PFSK-1 (cell line): ENCODE measurements at regions not wholly inside any gene's neighbourhood (a gene's known extent, or its start where the extent isn't known, plus 50 kb on each side); places are given as distances from the start of the nearest gene placed in this dataset.

Experiments used
- POLR2AphosphoS5 ChIP-seq: IDR thresholded peaks from 2 replicates; pipeline ENCODE4 v1.6.1; 2012; ENCODE audit warnings: low read depth, mild to moderate bottlenecking, control low read depth, low read length, moderate library complexity
- SIN3A ChIP-seq: IDR thresholded peaks from 2 replicates; pipeline ENCODE4 v1.6.1; 2012; ENCODE audit warnings: mild to moderate bottlenecking, low read length, moderate library complexity, borderline replicate concordance; ENCODE audit not compliant: insufficient read depth

DNA sequence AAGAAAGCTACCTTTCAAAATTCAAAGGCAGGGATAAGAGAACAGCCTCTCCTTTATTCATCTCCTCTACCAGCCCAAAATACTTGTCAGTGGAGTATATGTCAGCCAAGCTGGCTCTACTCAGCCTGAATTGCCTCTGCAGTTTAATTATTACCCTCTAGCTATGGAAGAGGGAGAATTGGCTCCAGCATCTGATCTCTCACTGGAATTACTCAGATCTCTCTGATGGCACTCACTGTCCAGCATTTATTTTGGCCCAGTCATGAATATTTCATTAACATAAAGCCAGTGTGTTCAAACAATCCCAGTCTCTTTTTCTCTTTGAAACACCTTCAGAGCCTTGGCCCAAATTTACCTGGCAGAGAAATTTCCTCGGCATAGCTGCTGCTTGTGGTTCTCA lies 58.6 kb upstream of the TMEM108 start:
- TF ChIP-seq SIN3A (no peak), POLR2AphosphoS5 (no peak)
